Activated CD8-positive, alpha-beta T cell treated with anti-CD3 and anti-CD28 coated beads for 36 hours (primary cell): ENCODE measurements at regions not wholly inside any gene's neighbourhood (a gene's known extent, or its start where the extent isn't known, plus 50 kb on each side); places are given as distances from the start of the nearest gene placed in this dataset.
"Not testable (repeated sequence)": the region's sequence is repeated elsewhere in the genome, so short reads cannot be mapped to it uniquely, and the experiment has no call there.

Experiments
- ATAC-seq: fragments of 200-7000 bp; cut with Tn5 transposase; one replicate; pipeline ENCODE4 v1.10.0; 2021; ENCODE audit warnings: mild to moderate bottlenecking, moderate library complexity
- CTCF ChIA-PET: fragments of 350-600 bp; sonication (Branson Sonifier 250); formaldehyde crosslinking; loops from one replicate; lab custom pipeline; 2021; ENCODE audit warnings: antibody characterized with exemption; lab: Charles Lee
- POLR2A ChIA-PET: fragments of 350-600 bp; sonication (Branson Sonifier 250); formaldehyde crosslinking; loops from one replicate; lab custom pipeline; 2021; ENCODE audit warnings: antibody characterized with exemption; lab: Charles Lee
- DNase-seq: peaks from one replicate; pipeline ENCODE4 v3.0.0-alpha.2; 2020
- H3K27ac Mint-ChIP-seq: one replicate; pipeline ENCODE4 v1.8.0; 2021; ENCODE audit warnings: mild to moderate bottlenecking, mixed read lengths
- H3K27me3 Mint-ChIP-seq: one replicate; pipeline ENCODE4 v1.8.0; 2021; ENCODE audit warnings: mixed read lengths
- H3K36me3 Mint-ChIP-seq: one replicate; pipeline ENCODE4 v1.8.0; 2021; ENCODE audit warnings: low read depth, mixed read lengths
- H3K4me1 Mint-ChIP-seq: one replicate; pipeline ENCODE4 v1.8.0; 2021; ENCODE audit warnings: low read depth, mixed read lengths
- H3K4me3 Mint-ChIP-seq: one replicate; pipeline ENCODE4 v1.8.0; 2021; ENCODE audit warnings: mild to moderate bottlenecking, moderate library complexity, mixed read lengths
- H3K9me3 Mint-ChIP-seq: one replicate; pipeline ENCODE4 v1.8.0; 2021; ENCODE audit warnings: mixed read lengths
- intact Hi-C: fragments of 100-400 bp; cut with micrococcal nuclease; formaldehyde crosslinking; loops from one replicate; pipeline ENCODE4 v1.10.0; 2022
- TF ChIP-seq, protein P1 (sequence below): fragments of 200-600 bp; IDR thresholded peaks from one replicate; pipeline ENCODE4 v1.8.0; 2022; ENCODE audit warnings: antibody characterized with exemption, mild to moderate bottlenecking

GRCh38 chr19:30955112-30956104, 393.8 kb downstream of the TSHZ3 start:
- H3K27me3 Mint-ChIP-seq: peaks cover 13% of the 10 kb centered on the region
- DNase-seq (no peak), ATAC-seq (no peak)
- no peaks in the 10 kb centered on the region for H3K36me3 Mint-ChIP-seq
- H3K4me3 Mint-ChIP-seq: no peak overlapping the region
- intact Hi-C loops: no loop called here
- TF ChIP-seq, protein P1, sequence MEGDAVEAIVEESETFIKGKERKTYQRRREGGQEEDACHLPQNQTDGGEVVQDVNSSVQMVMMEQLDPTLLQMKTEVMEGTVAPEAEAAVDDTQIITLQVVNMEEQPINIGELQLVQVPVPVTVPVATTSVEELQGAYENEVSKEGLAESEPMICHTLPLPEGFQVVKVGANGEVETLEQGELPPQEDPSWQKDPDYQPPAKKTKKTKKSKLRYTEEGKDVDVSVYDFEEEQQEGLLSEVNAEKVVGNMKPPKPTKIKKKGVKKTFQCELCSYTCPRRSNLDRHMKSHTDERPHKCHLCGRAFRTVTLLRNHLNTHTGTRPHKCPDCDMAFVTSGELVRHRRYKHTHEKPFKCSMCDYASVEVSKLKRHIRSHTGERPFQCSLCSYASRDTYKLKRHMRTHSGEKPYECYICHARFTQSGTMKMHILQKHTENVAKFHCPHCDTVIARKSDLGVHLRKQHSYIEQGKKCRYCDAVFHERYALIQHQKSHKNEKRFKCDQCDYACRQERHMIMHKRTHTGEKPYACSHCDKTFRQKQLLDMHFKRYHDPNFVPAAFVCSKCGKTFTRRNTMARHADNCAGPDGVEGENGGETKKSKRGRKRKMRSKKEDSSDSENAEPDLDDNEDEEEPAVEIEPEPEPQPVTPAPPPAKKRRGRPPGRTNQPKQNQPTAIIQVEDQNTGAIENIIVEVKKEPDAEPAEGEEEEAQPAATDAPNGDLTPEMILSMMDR: no peak
- no peak overlapping the region for H3K27ac Mint-ChIP-seq
- ChIA-PET POLR2A (no interaction called here), CTCF (no interaction called here)
- no peaks in the 10 kb centered on the region for H3K4me1 Mint-ChIP-seq
- H3K9me3 Mint-ChIP-seq: peaks cover 2% of the 10 kb centered on the region

- POLR2A ChIA-PET, CTCF ChIA-PET, H3K9me3 Mint-ChIP-seq, H3K4me1 Mint-ChIP-seq, DNase-seq, intact Hi-C loops, ATAC-seq, H3K36me3 Mint-ChIP-seq, H3K4me3 Mint-ChIP-seq, H3K27me3 Mint-ChIP-seq, H3K27ac Mint-ChIP-seq: not testable (repeated sequence)
Measured at GRCh38 chr19:30944276-30944932, 404.8 kb downstream of the TSHZ3 start.

DNA sequence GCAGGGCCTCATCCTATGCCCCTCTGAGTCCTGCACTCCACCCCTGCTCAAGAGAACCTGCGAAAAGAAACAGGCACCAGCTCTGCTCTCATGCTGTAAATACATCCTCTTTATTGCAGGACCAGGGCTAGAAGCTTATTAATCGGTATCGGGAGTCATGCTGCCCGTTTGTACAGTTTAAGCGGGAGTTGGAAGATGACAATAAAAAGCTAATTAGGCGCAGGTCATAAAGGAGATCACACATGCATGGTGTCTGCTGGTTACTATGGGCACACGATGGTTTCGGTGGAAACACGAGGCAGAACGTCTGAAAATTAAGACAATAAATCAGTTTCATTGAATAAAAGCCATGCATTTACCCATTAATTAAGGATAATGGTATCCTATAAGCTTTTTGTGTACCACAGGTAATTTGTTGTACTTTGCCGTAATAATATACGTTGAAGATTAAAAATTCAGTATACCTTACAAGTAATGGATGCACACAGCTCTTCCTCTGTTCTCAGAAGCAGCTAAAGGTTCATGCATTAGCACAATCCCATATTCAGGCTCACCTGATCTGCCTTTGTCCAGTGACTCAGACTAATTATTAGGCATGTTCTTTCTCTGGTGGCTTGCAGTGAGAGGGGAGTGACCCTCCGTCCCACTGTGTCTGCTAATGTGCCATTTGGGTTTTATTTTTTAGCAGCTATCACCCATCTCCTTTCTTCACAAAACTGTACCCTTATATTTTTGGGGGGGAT, 406.0 kb downstream of the TSHZ3 start:
- H3K9me3 Mint-ChIP-seq: no peaks in the 10 kb centered on the region
- intact Hi-C loops: no loop called here
- DNase-seq: no peak
- CTCF ChIA-PET: no interaction called here
- H3K27ac Mint-ChIP-seq: no peak overlapping the region
- TF ChIP-seq, protein P1: no peak
- POLR2A ChIA-PET: no interaction called here
- H3K4me1 Mint-ChIP-seq: no peaks in the 10 kb centered on the region
- no peak overlapping the region for H3K4me3 Mint-ChIP-seq
- H3K27me3 Mint-ChIP-seq: peaks cover 2% of the 10 kb centered on the region
- ATAC-seq: no peak
- H3K36me3 Mint-ChIP-seq: no peaks in the 10 kb centered on the region

DNA sequence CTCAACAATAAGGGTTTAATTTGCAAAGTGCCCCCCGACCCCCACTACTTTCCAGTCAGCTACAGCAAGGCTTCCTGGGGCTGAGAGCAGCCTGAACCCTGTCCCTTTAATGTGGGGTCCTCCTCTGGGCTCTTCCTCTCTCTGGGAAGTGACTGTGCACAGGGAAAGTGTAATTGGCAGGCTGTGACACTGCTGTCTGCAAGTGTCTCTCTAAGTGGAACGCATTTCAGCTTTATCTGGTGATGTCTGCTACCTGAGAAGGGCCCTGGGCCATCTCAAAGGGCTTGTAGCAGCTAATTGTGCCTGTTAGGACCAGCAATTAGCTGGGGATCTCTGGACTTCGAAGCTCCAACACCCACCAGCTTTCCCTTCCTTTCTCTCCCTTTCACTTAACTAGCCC, 406.6 kb downstream of the TSHZ3 start:
- Mint-ChIP-seq H3K4me3 (no peak overlapping the region), H3K4me1 (no peaks in the 10 kb centered on the region), H3K9me3 (no peaks in the 10 kb centered on the region), H3K36me3 (no peaks in the 10 kb centered on the region), H3K27ac (no peak overlapping the region), H3K27me3 (peaks cover 2% of the 10 kb centered on the region)
- DNase-seq (no peak), ATAC-seq (no peak)
- intact Hi-C loops: no loop called here
- TF ChIP-seq, protein P1: no peak
- ChIA-PET POLR2A (interaction anchor here (0.6 kb wide), 1 partner anchor 79 kb away, joined by 3 read pairs; no protein-coding TSS in a partner anchor), CTCF (no interaction called here)

- CTCF ChIA-PET: no interaction called here
- intact Hi-C loops: no loop called here
- Mint-ChIP-seq H3K9me3 (no peaks in the 10 kb centered on the region), H3K4me3 (no peak overlapping the region), H3K4me1 (no peaks in the 10 kb centered on the region), H3K27me3 (peaks cover 2% of the 10 kb centered on the region), H3K27ac (no peak overlapping the region), H3K36me3 (no peaks in the 10 kb centered on the region)
- POLR2A ChIA-PET: no interaction called here
- TF ChIP-seq, protein P1: no peak
- no peak for DNase-seq
- ATAC-seq: no peak
Measured at GRCh38 chr19:30941591-30941990, 407.6 kb downstream of the TSHZ3 start.
